IMR-90 (cell line): ENCODE measurements at regions not wholly inside any gene's neighbourhood (a gene's known extent, or its start where the extent isn't known, plus 50 kb on each side); places are given as distances from the start of the nearest gene placed in this dataset.

Experiments
- ATAC-seq: fragments of 200-7000 bp; cut with Tn5 transposase; 2 replicates; pipeline ENCODE4 v1.9.1; 2020; ENCODE audit warnings: low read depth, mild to moderate bottlenecking, moderate library complexity
- BruUV-seq: library from RNA; stranded (reverse); fragments of 400-500 nt; replicated peaks from 2 replicates; lab custom pipeline; 2021; lab: Mats Ljungman, UMichigan
- CTCF ChIA-PET: fragments of 300-600 bp; formaldehyde crosslinking; extraction: SDS; loops from one replicate; lab custom pipeline; 2021; ENCODE audit warnings: antibody characterized with exemption; lab: Yijun Ruan, JAX
- POLR2A ChIA-PET: fragments of 300-600 bp; sonication (Branson Sonifier 250); formaldehyde crosslinking; loops from one replicate; lab custom pipeline; 2022; ENCODE audit warnings: antibody characterized with exemption; ENCODE audit not compliant: unreplicated experiment; lab: Charles Lee
- DNase-seq: peaks from one replicate; pipeline ENCODE4 v3.0.0; 2013
- H2AFZ ChIP-seq: replicated peaks from 2 replicates; pipeline ENCODE3; 2013; ENCODE audit warnings: low read length, mild to moderate bottlenecking; ENCODE audit not compliant: poor library complexity
- H2AK5ac ChIP-seq: 2 replicates; pipeline ENCODE4 v1.6.1; 2013; ENCODE audit warnings: low read depth, low read length, inconsistent platforms
- H2AK9ac ChIP-seq: replicated peaks from 2 replicates; pipeline ENCODE3; 2013; ENCODE audit warnings: mild to moderate bottlenecking, low read depth, low read length, moderate library complexity; ENCODE audit not compliant: poor library complexity
- H2BK120ac ChIP-seq: 2 replicates; pipeline ENCODE4 v1.6.1; 2013; ENCODE audit warnings: low read depth, low read length, inconsistent platforms
- H2BK15ac ChIP-seq: 3 replicates; pipeline ENCODE4 v1.6.1; 2013; ENCODE audit warnings: low read depth, low read length, inconsistent platforms
- H2BK20ac ChIP-seq: 2 replicates; pipeline ENCODE4 v1.6.1; 2013; ENCODE audit warnings: low read depth, mild to moderate bottlenecking, inconsistent platforms, low read length, moderate library complexity
- H2BK5ac ChIP-seq: 2 replicates; pipeline ENCODE4 v1.6.1; 2013; ENCODE audit warnings: mild to moderate bottlenecking, low read depth, low read length, inconsistent platforms; ENCODE audit not compliant: poor library complexity, severe bottlenecking
- H3K14ac ChIP-seq: replicated peaks from 2 replicates; pipeline ENCODE4 v1.6.1; 2013; ENCODE audit warnings: low read depth, low read length, inconsistent platforms
- H3K18ac ChIP-seq: 2 replicates; pipeline ENCODE4 v1.6.1; 2013; ENCODE audit warnings: low read depth, low read length, control low read depth
- H3K23ac ChIP-seq: 2 replicates; pipeline ENCODE4 v1.6.1; 2013; ENCODE audit warnings: low read depth, low read length, inconsistent platforms
- H3K27ac ChIP-seq: 2 replicates; pipeline ENCODE4 v1.5.1; 2013; ENCODE audit warnings: mild to moderate bottlenecking, control low read depth, low read length; ENCODE audit not compliant: insufficient read depth
- H3K27me3 ChIP-seq: 2 replicates; pipeline ENCODE4 v1.6.1; 2013; ENCODE audit warnings: low read length; ENCODE audit not compliant: control insufficient read depth, insufficient read depth
- H3K36me3 ChIP-seq: 2 replicates; pipeline ENCODE4 v1.6.1; 2013; ENCODE audit warnings: low read length, mixed read lengths; ENCODE audit not compliant: control insufficient read depth, insufficient read depth
- H3K4ac ChIP-seq: 2 replicates; pipeline ENCODE4 v1.6.1; 2013; ENCODE audit warnings: low read depth, low read length, inconsistent platforms
- H3K4me1 ChIP-seq: 2 replicates; pipeline ENCODE4 v1.6.1; 2013; ENCODE audit warnings: low read length, mixed read lengths; ENCODE audit not compliant: control insufficient read depth, insufficient read depth
- H3K4me2 ChIP-seq: 2 replicates; pipeline ENCODE4 v1.6.1; 2013; ENCODE audit warnings: low read depth, mild to moderate bottlenecking, control low read depth, low read length, moderate library complexity
- H3K4me3 ChIP-seq: 2 replicates; pipeline ENCODE4 v1.5.1; 2013; ENCODE audit warnings: low read depth, mild to moderate bottlenecking, control low read depth, low read length, moderate library complexity; ENCODE audit not compliant: insufficient read depth
- H3K56ac ChIP-seq: 2 replicates; pipeline ENCODE4 v1.6.1; 2013; ENCODE audit warnings: low read length, inconsistent platforms; ENCODE audit not compliant: insufficient read depth; ENCODE audit errors: extremely low read depth
- H3K79me1 ChIP-seq, 2 experiments: 2 replicates each; pipeline ENCODE4 v1.6.1; 2013; ENCODE audit warnings: low read length in 2 of 2, inconsistent platforms in 1 of 2, low read depth in 1 of 2
- H3K9ac ChIP-seq: 2 replicates; pipeline ENCODE4 v1.6.1; 2013; ENCODE audit warnings: low read depth, low read length, control low read depth
- H3K9me1 ChIP-seq: 2 replicates; pipeline ENCODE4 v1.6.1; 2013; ENCODE audit warnings: low read length, inconsistent platforms; ENCODE audit not compliant: insufficient read depth
- H3K9me3 ChIP-seq: 2 replicates; pipeline ENCODE4 v1.6.1; 2013; ENCODE audit warnings: low read length; ENCODE audit not compliant: control insufficient read depth, insufficient read depth
- H4K20me1 ChIP-seq: 2 replicates; pipeline ENCODE4 v1.6.1; 2013; ENCODE audit warnings: low read length, inconsistent platforms; ENCODE audit not compliant: insufficient read depth
- H4K5ac ChIP-seq: 2 replicates; pipeline ENCODE4 v1.6.1; 2013; ENCODE audit warnings: mild to moderate bottlenecking, low read depth, low read length, control low read depth
- H4K8ac ChIP-seq, 2 experiments: 2 replicates each; pipeline ENCODE4 v1.6.1; 2013; ENCODE audit warnings: low read depth in 2 of 2, low read length in 2 of 2, control low read depth in 1 of 2, inconsistent platforms in 1 of 2
- H4K91ac ChIP-seq: 2 replicates; pipeline ENCODE4 v1.6.1; 2013; ENCODE audit warnings: low read depth, low read length, inconsistent platforms; ENCODE audit not compliant: insufficient read depth
- BHLHE40 ChIP-seq: fragments of 150-350 bp; IDR thresholded peaks from 2 replicates; pipeline ENCODE4 v1.6.1; 2016; ENCODE audit warnings: mild to moderate bottlenecking, low read depth, low read length
- CEBPB ChIP-seq: IDR thresholded peaks from 2 replicates; pipeline ENCODE4 v1.6.1; 2012; ENCODE audit warnings: low read depth, low read length, improper control_type of control experiment
- CHD1 ChIP-seq: IDR thresholded peaks from 2 replicates; pipeline ENCODE4 v1.6.1; 2012; ENCODE audit warnings: low read depth, low read length, improper control_type of control experiment
- CTCF ChIP-seq: conservative IDR thresholded peaks from 2 replicates; pipeline ENCODE4 v1.5.1; 2012; ENCODE audit warnings: mild to moderate bottlenecking, low read depth, low read length, improper control_type of control experiment
- ELK1 ChIP-seq: fragments of 150-350 bp; IDR thresholded peaks from 2 replicates; pipeline ENCODE4 v1.6.1; 2016; ENCODE audit warnings: low read depth, mild to moderate bottlenecking, low read length, moderate library complexity, borderline replicate concordance
- FOS ChIP-seq: fragments of 150-350 bp; IDR thresholded peaks from 2 replicates; pipeline ENCODE4 v1.6.1; 2016; ENCODE audit warnings: low read depth, low read length
- MAFK ChIP-seq: IDR thresholded peaks from 2 replicates; pipeline ENCODE4 v1.6.1; 2012; ENCODE audit warnings: low read depth, low read length, improper control_type of control experiment
- MAZ ChIP-seq: IDR thresholded peaks from 2 replicates; pipeline ENCODE4 v1.6.1; 2012; ENCODE audit warnings: low read depth, mild to moderate bottlenecking, low read length, improper control_type of control experiment, moderate library complexity, borderline replicate concordance
- MXI1 ChIP-seq: IDR thresholded peaks from 2 replicates; pipeline ENCODE4 v1.6.1; 2012; ENCODE audit warnings: low read depth, mild to moderate bottlenecking, low read length, moderate library complexity, borderline replicate concordance
- NFE2L2 ChIP-seq: fragments of 150-350 bp; IDR thresholded peaks from 2 replicates; pipeline ENCODE4 v1.6.1; 2016; ENCODE audit warnings: low read depth, mild to moderate bottlenecking, low read length
- POLR2A ChIP-seq: IDR thresholded peaks from 2 replicates; pipeline ENCODE4 v1.6.1; 2012; ENCODE audit warnings: mild to moderate bottlenecking, low read depth, low read length
- RAD21 ChIP-seq: IDR thresholded peaks from 2 replicates; pipeline ENCODE4 v1.6.1; 2012; ENCODE audit warnings: low read length, improper control_type of control experiment
- RCOR1 ChIP-seq: IDR thresholded peaks from 2 replicates; pipeline ENCODE4 v1.6.1; 2012; ENCODE audit warnings: mild to moderate bottlenecking, low read length, improper control_type of control experiment; ENCODE audit not compliant: insufficient replicate concordance
- RFX5 ChIP-seq: IDR thresholded peaks from 2 replicates; pipeline ENCODE4 v1.8.0; 2012; ENCODE audit warnings: low read depth, mild to moderate bottlenecking, low read length, moderate library complexity
- SMC3 ChIP-seq: fragments of 150-350 bp; IDR thresholded peaks from 2 replicates; pipeline ENCODE4 v1.6.1; 2016; ENCODE audit warnings: low read depth, mild to moderate bottlenecking, antibody characterized with exemption, low read length, moderate library complexity
- USF2 ChIP-seq: fragments of 150-350 bp; IDR thresholded peaks from 2 replicates; pipeline ENCODE4 v1.6.1; 2017; ENCODE audit warnings: mild to moderate bottlenecking, antibody characterized with exemption, low read length, low read depth
- WGBS, 2 experiments: methylation state at CpG; one replicate each; pipeline versions ENCODE4 v1.1.5 to v1.1.7; 2013; ENCODE audit warnings: missing lambda C conversion rate in 2 of 2; ENCODE audit not compliant: insufficient read length in 1 of 2; ENCODE audit errors: extremely low coverage in 2 of 2; 5-methylcytosine and 5-hydroxymethylcytosine counted together
- dilution Hi-C: fragments of 300-500 bp; cut with HindIII; formaldehyde crosslinking; loops from one replicate; pipeline ENCODE4 v1.14.3; 2018; ENCODE audit warnings: low sequenced_read_pairs; ENCODE audit not compliant: unreplicated experiment
- in situ Hi-C: fragments of 300-500 bp; cut with MboI; formaldehyde crosslinking; loops from 3 replicates; pipeline ENCODE4 v1.14.3; 2019; ENCODE audit warnings: low sequenced_read_pairs, inconsistent platforms, mixed read lengths
- intact Hi-C: fragments of 100-400 bp; cut with micrococcal nuclease; formaldehyde crosslinking; loops from 2 replicates; pipeline ENCODE4 v1.10.0; 2022

GRCh38 chr20:4441191-4441590, 192.1 kb upstream of the ADRA1D start:
- Histone ChIP-seq H4K20me1 (no peaks in the 10 kb centered on the region), H2AFZ (no peak overlapping the region), H3K4me2 (no peak overlapping the region; the same call in 1 of the 2 replicates), H3K9me3 (no peaks in the 10 kb centered on the region), H2BK120ac (peak overlapping the region; percentile 46; the same call in 1 of the 2 replicates), H3K14ac (peak overlapping the region; percentile 71), H2BK5ac (no peak overlapping the region), H3K9ac (no peak overlapping the region), H2AK5ac (peak overlapping the region; percentile 78), H3K56ac (no peak overlapping the region), H3K4ac (peak overlapping the region; percentile 11; the same call in 1 of the 2 replicates), H3K4me1 (peaks cover 8% of the 10 kb centered on the region), H4K5ac (no peak overlapping the region), H3K27me3 (no peaks in the 10 kb centered on the region), H3K27ac (no peak overlapping the region), H3K36me3 (no peaks in the 10 kb centered on the region), H3K79me1 (no peaks in the 10 kb centered on the region), H4K8ac (no peak overlapping the region; a peak in 1 of 4 replicates), H3K4me3 (no peak overlapping the region), H2BK20ac (peak overlapping the region; percentile 62; the same call in 1 of the 2 replicates), H2BK15ac (no peak overlapping the region), H3K18ac (peak overlapping the region; percentile 62; the same call in 1 of the 2 replicates), H2AK9ac (no peak overlapping the region), H3K23ac (peak overlapping the region; percentile 20; the same call in 1 of the 2 replicates), H4K91ac (no peak overlapping the region), H3K9me1 (peaks cover 3% of the 10 kb centered on the region)
- TF ChIP-seq CEBPB (no peak), CHD1 (no peak), RFX5 (no peak), CTCF (no peak), USF2 (no peak), BHLHE40 (no peak), MAFK (no peak), NFE2L2 (no peak), MXI1 (no peak), POLR2A (no peak), RAD21 (no peak), FOS (no peak), RCOR1 (no peak), SMC3 (no peak), ELK1 (no peak), MAZ (no peak)
- DNase-seq (no peak), ATAC-seq (no peak)
- intact Hi-C loops, result no loop called here
- WGBS, 2 experiments, result no CpG with 5 or more reads among the region's 2 CpGs
- in situ Hi-C loops, result no loop called here
- no TSS peak for BruUV-seq
- dilution Hi-C loops, result no loop called here
- ChIA-PET CTCF (no interaction called here), POLR2A (no interaction called here)
